Kidney (tissue), 13 donors: ENCODE measurements at regions not wholly inside any gene's neighbourhood (a gene's known extent, or its start where the extent isn't known, plus 50 kb on each side); places are given as distances from the start of the nearest gene placed in this dataset.
A peak's percentile ranks its signal among the peaks of the same experiment; 100 is the strongest.

ENCODE experiments used
- DNase-seq, 5 donors: peaks; one replicate each; pipeline ENCODE4 v3.0.0-alpha.2; 2013 to 2020
- FAIRE-seq: peaks from 2 replicates; lab custom pipeline; 2012; peaks lifted over from hg19 to GRCh38; lab: Jason Lieb, UNC
- H3K27ac ChIP-seq, 2 donors: one replicate each; pipeline ENCODE4 v1.7.0; 2013; ENCODE audit warnings: low read depth in 2 of 2, low read length in 2 of 2, inconsistent platforms in 1 of 2
- H3K27me3 ChIP-seq: one replicate; pipeline ENCODE4 v1.7.1; 2013; ENCODE audit warnings: low read length, inconsistent platforms; ENCODE audit not compliant: control insufficient read depth, insufficient read depth
- H3K36me3 ChIP-seq, 3 donors: one replicate each; pipeline versions ENCODE4 v1.7.0 to v1.7.1; 2013; ENCODE audit warnings: low read length in 3 of 3, control low read depth in 1 of 3, inconsistent platforms in 1 of 3; ENCODE audit not compliant: insufficient read depth in 3 of 3, control insufficient read depth in 2 of 3
- H3K4me1 ChIP-seq, 3 donors: one replicate each; pipeline versions ENCODE4 v1.7.0 to v1.7.1; 2013; ENCODE audit warnings: low read length in 3 of 3, inconsistent platforms in 1 of 3, low read depth in 1 of 3; ENCODE audit not compliant: control insufficient read depth in 2 of 3, insufficient read depth in 2 of 3
- H3K4me3 ChIP-seq, 3 donors: one replicate each; pipeline versions ENCODE4 v1.7.0 to v1.8.1; 2013; ENCODE audit warnings: low read length in 3 of 3, control low read depth in 1 of 3, inconsistent platforms in 1 of 3
- H3K9ac ChIP-seq, 3 donors: one replicate each; pipeline versions ENCODE4 v1.7.0 to v1.7.1; 2013; ENCODE audit warnings: low read length in 3 of 3, control low read depth in 1 of 3, inconsistent platforms in 1 of 3
- H3K9me3 ChIP-seq, 3 donors: one replicate each; pipeline versions ENCODE4 v1.7.0 to v1.7.1; 2013; ENCODE audit warnings: low read length in 3 of 3, control low read depth in 1 of 3, inconsistent platforms in 1 of 3; ENCODE audit not compliant: control insufficient read depth in 2 of 3, insufficient read depth in 1 of 3
- CTCF ChIP-seq: IDR thresholded peaks from 3 replicates; pipeline ENCODE4 v1.5.1; 2012; ENCODE audit warnings: mild to moderate bottlenecking, moderate library complexity, borderline replicate concordance; ENCODE audit not compliant: insufficient read depth; ENCODE audit errors: extremely low read depth
- intact Hi-C: fragments of 100-400 bp; cut with DNase I; formaldehyde crosslinking; loops from one replicate; pipeline ENCODE4 v1.11.1; 2022
- donor health status: control.
- donor health status: control.
- donor health status: control.
- donor health status: control.
- donor health status: control.
- donor health status: DM: yes; HTN: yes; CAD: no.
- donor health status: Normal renal cell carcinoma (clear cell type).

- intact Hi-C loops: no loop called here
Measured at GRCh38 chr12:94704452-94705306, 54.3 kb upstream of the TMCC3 start.

GRCh38 chr12:94702696-94703095 lies 52.3 kb upstream of the TMCC3 start:
- H3K27me3 ChIP-seq: no peaks in the 10 kb centered on the region
- intact Hi-C loops: no loop called here
- no peak overlapping the region for H3K4me3 ChIP-seq
- no peaks in the 10 kb centered on the region for H3K36me3 ChIP-seq
- TF ChIP-seq CTCF: no peak
- FAIRE-seq (no peak), DNase-seq (no peak)
- H3K27ac ChIP-seq: no peak overlapping the region
- no peaks in the 10 kb centered on the region for H3K9me3 ChIP-seq
- peaks cover 3 to 6% (median 4%) of the 10 kb centered on the region in 3 donors for H3K4me1 ChIP-seq
- no peak overlapping the region for H3K9ac ChIP-seq

More at GRCh38 chr12:94704452-94705306, 54.3 kb upstream of the TMCC3 start:
- TF ChIP-seq CTCF: no peak
- H3K9ac ChIP-seq: no peak overlapping the region
- H3K36me3 ChIP-seq: no peaks in the 10 kb centered on the region
- no peaks in the 10 kb centered on the region for H3K9me3 ChIP-seq
- no peaks in the 10 kb centered on the region for H3K27me3 ChIP-seq
- no peak overlapping the region for H3K4me3 ChIP-seq
- FAIRE-seq (no peak), DNase-seq (peak in 3 of 5 donors; percentile 45 to 90 (median 71))
- H3K4me1 ChIP-seq: peaks cover 3 to 6% (median 3%) of the 10 kb centered on the region in 3 donors
- H3K27ac ChIP-seq: no peak overlapping the region

GRCh38 chr12:94701711-94702110 lies 51.4 kb upstream of the TMCC3 start:
- TF ChIP-seq CTCF: no peak
- H3K4me3 ChIP-seq: no peak overlapping the region
- no peaks in the 10 kb centered on the region for H3K36me3 ChIP-seq
- FAIRE-seq (no peak), DNase-seq (no peak)
- no peaks in the 10 kb centered on the region for H3K27me3 ChIP-seq
- H3K9ac ChIP-seq: no peak overlapping the region
- intact Hi-C loops: no loop called here
- H3K9me3 ChIP-seq: no peaks in the 10 kb centered on the region
- peaks cover 3 to 6% (median 4%) of the 10 kb centered on the region in 3 donors for H3K4me1 ChIP-seq
- no peak overlapping the region for H3K27ac ChIP-seq
